ELF-1 (cell line): ENCODE measurements at regions not wholly inside any gene's neighbourhood (a gene's known extent, or its start where the extent isn't known, plus 50 kb on each side); places are given as distances from the start of the nearest gene placed in this dataset.

Source experiments
- DNase-seq: peaks from one replicate; pipeline ENCODE4 v3.0.0-alpha.2; 2016; ENCODE audit warnings: low read depth, low spot score

DNA sequence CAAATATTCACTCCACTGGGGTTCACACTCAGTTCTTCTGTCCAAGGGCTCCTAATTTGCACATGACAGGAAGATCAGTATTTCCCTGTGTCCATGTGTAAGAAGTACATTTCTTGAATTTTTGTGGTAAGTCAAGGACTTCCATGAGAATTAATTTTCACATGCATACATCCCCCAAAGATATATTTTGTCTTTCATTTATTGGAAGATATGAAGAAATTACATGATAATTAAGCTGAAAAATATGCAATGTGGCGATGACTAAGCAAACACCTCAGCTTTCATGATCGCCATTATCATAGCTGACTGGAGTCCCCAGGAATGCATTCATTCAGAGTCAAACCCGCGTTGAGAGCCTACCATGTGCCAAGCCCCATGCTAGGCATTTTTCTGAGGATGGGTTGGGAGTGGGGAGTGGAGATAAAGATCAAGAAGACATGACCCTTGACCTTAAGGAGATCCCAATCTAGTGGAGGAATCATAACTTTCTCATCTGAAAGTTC is 104.6 kb upstream of the F3 start:
- no peak for DNase-seq

DNA sequence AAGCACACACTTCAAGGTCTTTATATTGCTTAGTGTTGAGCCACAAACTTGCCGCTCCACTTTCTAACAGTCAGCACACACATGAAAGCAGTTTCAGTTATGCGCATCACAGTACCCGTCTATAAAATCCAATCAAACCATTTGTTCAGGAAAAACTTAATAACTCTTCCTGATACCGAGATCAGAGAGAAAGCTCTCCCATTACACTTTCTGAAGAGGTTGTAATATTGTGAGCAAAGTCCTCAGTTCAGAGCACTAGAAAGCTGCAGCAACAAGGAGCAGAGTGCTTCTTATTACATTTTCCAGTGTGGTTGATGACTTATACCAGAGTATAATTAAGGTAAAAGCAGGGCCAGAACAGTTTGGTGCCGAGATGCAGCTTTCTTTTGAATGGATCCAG is 102.8 kb upstream of the F3 start:
- no peak for DNase-seq

DNA sequence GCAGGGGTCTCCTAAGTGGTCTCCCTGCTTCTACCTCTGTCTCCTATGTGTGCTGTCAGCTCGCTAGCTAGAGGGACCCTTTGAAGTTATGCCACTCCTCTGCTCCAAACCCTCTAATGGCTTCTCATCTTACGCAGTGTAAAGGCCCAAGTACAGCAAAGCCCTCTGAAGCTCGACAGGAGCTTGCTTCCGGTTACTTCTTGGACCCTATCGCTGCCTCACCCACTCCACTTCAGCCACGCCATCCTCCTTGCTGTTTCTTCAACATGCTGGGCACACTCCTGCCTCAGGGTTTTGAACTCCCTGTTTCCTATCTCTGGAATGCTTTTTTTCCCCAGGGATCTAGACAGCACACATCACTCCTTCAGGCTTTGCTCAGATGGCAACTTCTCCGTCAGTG is 102.3 kb upstream of the F3 start:
- DNase-seq: peak; percentile 50

DNA sequence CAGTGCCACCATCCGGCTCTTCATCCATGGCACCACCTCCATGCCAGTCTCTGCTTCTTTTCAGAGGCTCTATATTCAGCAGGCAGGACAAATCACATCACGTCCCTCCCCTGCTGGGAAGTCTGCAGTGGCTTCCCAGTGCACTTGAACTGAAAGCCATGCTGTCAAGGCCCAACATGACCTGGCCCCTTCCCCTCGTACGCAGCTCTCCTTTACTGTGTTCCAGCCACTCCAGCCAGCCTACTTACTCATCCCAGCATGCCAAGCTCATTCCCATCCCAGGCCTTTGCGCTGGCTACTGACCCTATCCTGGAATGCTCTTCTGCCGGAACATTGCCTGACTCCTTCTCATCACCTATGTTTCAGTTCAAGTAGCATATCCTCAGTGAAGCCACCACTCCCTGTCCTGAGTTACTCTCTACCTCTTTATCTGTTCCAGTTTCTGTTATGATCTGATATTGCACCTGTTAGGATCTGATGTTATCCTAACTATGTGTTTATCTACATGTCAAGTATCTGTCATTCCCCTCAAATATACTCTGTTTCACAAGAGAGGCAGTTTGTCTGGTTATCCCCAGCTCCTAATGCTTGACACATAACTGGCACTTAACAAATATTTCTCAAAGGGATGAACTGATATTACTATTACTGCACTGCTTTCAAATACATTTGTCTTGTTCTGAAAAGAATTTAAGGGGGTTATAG is 101.2 kb upstream of the F3 start:
- no peak for DNase-seq

DNA sequence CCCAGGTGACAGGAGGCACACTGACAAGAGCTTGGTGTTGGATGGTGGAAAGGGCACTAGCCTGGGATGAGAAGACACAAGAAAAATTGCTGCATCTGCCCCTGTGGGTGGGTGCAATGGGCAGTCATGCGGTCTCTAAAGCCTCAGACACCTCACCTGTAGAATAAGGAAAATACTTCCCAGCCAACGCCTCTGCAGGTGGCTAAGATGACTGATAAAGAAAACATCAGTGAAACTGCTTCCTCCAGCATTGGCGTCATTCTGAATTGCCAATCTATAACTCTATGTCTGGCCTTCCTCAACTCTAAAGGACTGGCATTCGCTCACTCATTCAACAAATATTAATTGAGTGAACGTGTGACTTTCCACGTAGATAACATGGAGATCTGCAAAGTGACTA is 100.4 kb upstream of the F3 start:
- DNase-seq: no peak

DNA sequence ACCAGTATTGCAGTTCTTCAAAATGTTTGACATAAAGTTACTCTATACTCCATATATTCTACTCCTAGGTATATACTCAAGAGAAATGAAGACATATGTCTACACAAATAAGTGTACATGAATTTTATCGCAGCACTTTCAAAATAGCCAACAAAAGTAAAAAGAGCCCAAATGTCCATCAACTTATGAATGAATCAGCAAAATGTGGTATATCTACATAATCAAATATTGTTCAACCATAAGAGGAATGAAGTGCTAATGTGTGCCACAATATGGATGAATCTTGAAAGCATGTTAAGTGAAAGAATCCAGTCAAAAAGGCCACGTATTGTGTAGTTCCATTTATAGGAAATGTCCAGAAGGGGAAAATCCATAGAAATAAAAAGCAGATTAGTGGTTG is 98.6 kb upstream of the F3 start:
- DNase-seq: no peak

DNA sequence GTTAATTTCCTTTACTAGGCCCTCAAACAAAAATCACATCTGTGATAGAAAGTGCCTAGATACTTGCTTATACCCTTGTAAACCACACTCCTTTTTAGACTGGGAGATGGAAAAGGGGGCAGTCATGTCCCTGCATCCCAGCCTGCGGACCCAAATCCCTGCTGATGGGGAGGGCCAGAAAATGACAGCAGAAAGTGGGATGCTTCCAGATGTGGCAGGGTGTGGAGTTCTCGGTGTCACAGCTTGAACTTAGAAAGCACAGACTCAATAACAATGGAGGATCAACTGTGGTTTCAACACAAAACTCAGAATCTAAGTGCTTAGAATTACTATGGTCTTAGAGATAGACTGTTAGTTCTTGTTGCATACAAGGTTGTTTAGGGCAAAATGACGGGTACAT is 95.6 kb upstream of the F3 start:
- no peak for DNase-seq

DNA sequence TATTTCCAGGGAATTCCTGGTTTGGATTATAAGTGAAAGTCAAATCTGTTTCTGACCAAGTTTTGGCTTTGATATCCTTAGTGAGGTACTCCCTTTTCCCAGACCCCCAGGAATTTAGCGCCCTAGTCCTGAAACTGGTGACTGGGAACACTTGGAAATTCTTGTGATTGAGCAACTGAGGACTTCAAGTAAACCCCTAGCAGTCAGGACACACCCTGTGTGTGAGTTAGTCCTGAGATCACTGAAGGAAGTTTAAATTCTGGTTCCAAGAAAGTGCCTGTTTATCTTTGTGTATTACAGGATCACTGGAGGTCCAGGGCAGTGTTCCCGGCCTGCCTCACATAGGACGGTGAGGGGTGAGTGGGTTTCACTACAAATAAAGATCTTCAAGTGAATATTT is 95.1 kb upstream of the F3 start:
- no peak for DNase-seq

DNA sequence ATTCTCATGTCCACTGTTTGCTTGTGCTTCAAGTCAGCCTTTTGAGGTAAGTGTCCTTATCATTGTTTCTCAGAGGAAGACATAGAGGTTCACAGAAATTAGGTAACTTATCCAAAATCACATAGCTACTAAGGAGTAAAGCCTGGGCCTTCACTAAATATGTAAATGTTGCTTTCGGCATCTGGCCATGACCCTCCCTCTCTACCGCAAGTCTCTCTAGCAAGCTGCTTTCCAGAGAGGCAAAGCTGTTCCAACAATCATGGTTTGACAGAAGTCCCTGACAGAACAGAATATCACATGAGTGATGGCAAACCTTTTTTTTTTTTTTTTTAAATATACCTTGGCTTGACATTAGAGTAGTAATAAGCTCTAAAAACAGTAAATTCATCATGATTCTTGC is 94.5 kb upstream of the F3 start:
- DNase-seq: no peak

DNA sequence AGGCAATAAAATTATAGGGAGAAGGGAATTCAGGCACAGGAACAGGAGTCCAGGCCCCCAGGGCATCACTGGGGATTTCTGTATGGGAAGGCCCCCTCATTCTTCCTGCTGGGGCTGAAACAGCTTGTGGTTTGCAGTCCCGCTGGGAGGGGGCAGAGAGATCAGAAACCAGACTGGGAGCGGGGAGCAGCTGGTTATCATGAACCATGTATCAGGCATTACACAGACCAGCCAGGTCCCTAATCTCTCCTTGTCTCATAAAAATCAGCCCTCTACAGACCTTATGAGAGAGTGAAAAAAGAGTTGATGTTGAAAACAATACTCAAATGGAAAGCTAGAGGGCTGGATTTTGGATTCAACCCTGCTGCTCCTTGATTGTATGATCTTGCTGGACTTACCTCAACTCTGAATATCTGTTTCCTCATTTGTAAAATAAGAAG is 93.4 kb upstream of the F3 start:
- DNase-seq: peak; percentile 71

DNA sequence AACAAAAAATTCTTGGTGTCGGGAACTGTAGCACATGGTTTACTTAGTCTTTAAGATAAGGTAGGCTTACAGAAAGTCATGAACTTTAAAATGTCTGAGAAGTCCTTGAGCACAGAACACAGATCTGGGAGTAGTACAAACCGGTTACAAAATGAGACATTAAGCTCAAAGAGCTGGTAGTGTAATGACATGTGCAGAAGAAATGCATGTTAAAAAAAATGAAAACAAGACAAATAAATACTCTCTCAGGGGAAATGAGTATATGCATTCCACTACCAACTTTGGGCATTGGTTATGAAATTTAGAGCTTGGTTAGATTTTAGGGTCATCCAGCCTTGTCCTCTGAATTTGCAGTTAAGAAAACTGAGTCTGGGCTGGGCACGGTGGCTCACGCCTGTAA is 91.5 kb upstream of the F3 start:
- no peak for DNase-seq

DNA sequence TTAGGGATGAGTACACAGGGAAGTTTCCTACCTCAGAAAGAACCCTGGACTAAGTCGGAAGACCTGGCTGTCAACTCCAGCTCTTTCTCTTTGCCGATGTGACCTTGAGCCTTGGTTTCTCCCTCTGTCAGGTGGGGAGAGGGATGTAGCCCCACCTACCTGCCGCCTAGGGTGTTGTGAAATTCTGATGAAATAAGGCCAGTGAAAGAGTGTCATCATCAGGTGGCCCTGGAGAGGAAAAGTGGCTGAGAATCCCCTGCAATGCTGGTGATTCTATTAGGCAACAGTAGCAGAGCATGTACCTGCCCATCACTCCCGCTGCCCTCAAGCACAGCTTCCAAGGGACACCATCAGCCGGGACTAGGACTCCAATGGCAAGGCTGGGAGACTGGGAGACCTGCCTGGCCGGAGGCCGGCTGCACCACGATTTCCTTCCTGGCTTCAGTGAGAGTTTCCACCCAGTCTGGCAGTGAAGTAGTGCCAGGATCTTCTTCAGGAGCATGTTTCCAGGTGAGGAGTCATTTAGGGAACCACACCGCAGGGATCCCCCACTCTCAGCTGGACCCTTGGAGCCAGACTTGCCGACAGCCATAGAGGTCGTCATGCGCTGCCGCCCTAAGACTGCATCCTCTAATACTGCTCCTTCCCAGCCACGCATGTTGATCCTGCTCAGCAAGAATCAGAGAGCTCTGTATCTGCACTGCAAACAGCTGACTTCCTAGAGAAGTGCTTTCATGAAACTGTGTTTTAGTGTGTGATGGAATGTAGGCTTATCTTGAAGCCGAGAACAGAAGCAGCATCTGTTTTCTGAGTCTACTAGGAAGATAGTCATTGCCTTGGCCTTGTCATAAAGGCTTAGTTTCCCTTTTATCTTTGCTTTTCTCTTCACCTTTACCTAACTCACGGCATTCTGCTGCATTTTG is 88.0 kb upstream of the F3 start:
- no peak for DNase-seq

DNA sequence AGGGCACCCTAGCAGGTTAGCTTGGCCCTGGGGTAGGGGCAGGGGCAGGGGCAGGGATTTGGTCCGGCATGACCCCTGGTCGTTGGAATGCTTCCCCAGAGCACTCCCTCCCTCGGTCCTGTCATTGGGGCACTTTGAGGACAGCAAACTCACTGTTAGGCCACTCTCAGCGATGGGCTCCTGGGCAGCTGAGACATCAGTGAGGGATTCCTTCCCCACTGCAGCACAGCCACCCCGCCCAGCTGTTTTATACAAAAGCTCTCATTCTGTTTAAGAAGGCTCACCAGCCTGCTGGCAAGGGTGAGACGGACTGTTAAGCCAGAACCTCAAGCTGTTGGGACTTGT is 86.9 kb upstream of the F3 start:
- no peak for DNase-seq

DNA sequence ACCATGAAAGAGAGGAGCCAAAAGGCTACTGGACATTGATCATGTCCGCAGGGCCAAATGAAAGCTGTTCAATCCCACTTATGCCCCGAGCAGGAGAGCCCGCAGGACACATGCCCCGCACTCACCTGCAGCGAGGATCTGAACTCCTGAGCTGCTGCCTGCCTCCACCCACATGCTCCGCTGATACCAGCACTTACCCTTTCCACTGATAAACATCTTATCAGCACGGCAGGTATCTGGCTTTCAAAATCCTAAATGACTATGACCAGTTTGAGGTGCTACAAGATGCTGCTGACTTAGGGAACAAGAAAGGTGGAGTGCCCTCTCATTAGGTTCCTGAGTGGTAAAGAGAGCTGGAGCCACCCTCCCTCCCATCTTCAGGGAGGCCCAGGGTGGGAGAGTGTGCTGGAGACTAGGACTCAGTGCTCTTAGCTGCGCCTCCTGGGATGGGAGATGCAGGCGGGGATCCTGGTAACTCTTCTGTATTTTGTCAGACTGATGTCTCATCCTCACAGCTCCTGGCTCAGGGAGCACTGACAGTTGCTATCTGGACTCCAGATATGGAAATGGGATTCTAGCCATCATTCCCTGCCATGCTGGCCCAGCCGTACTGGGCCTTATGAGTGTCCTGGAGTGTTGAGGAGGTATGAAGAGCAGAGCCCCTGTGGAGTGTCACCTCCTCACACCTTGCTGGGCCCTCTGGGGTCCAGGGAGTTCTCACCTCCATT is 86.4 kb upstream of the F3 start:
- DNase-seq: no peak

DNA sequence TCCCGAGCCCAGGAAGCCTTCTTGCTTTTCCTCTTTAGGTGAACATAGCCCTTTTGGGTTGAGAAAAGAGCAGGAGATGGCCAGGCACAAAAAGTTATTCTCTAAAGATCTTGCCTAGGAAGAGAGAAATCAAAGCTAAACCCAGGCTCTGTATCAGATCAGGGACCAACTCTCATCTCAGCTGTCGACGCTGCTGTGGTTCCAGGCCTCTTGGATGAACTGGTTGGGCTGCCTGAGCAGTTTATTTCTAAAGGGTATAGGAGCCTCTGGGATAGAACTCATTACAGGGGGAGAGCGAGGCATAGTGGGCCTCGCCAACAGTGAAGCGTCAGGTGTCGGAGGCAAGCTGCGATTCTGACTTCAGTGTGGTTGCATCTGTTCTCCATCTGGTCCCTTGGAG is 82.6 kb upstream of the F3 start:
- peak; percentile 49 for DNase-seq

DNA sequence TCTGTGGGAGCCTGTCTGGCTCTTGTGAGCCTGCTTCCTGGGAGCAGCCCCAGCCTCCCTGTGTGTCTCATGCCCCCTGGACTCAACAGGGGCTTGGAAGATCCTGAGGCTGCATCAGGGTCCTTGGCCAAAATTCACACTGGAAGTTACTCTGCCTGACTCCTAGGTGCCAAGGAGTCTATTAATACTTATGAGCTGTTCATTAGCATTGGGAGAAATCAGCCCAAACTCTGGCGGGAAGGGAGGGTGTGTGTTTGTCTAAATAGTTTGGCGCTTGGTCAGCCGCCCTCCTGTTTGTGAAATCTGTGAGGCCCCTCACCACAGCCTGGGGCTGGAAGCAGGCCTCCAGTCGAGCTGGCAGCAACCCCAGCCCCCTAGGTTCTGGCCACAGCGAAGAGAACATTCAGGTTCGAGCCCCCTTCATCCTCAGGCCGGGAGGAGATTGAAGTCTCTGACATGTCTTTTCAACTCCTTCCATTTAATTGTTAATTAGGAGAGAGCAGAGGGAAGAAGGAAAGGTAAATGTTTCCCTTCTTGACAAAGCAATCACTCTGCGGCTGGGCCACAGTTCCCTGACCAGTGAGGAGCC is 82.1 kb upstream of the F3 start:
- DNase-seq: peak; percentile 80

DNA sequence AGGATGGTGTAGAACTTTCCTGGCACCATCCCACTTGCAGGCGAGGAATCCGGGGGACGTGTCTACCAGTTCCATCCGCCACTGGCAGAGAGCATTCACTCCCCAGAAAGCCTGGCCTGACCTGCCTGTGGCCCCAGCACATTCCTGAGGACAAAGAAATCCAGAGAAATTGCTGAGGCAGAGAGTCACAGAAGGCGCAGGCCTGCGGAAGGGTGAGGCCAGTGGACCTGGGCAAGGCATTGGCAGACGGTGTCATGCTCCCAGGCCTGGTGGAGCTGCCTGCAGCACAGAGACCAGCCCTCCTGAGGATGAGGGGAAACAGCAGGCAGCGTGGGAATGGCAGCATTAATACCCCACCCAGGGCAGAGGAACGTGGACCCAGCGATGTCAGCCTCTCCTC is 81.2 kb upstream of the F3 start:
- peak; percentile 86 for DNase-seq

DNA sequence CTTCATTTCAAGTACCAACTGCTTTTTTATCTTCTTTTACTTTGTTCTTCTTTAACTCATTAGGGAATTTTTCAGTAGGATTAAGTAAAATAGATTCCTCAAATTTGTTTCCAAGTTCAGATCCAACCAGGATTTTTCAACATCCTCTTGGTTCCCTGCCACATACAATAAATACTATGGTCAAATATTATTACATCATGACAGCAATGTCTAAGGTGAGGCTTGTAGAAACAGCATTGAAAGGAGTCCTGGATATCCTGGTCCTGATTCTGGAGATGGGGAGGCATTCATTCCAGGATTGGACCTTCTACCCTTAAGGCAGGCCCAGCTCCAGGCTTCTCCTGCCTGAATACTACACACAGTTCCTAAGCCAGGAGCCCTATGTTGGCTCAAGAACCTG is 80.2 kb upstream of the F3 start:
- DNase-seq: no peak

DNA sequence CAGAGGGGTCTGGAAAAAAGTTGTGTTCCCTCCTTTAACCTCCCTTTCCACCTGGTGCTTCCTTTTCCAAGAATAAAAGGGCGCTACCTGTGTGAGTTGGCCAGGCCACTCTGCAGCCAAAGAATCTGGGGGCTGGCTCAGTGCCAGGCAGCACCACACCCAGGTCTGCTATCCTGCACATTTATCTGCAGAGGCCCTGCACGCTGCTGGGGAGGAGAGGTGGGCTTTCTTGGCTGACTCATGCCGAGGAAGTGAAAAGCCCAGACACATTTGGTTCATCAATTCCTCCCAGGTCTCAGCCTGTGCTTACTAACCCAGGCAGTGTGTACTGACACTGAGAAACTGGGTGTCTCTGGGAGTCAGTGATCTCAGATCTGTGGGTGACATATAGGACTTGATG is 79.8 kb upstream of the F3 start:
- peak; percentile 61 for DNase-seq

DNA sequence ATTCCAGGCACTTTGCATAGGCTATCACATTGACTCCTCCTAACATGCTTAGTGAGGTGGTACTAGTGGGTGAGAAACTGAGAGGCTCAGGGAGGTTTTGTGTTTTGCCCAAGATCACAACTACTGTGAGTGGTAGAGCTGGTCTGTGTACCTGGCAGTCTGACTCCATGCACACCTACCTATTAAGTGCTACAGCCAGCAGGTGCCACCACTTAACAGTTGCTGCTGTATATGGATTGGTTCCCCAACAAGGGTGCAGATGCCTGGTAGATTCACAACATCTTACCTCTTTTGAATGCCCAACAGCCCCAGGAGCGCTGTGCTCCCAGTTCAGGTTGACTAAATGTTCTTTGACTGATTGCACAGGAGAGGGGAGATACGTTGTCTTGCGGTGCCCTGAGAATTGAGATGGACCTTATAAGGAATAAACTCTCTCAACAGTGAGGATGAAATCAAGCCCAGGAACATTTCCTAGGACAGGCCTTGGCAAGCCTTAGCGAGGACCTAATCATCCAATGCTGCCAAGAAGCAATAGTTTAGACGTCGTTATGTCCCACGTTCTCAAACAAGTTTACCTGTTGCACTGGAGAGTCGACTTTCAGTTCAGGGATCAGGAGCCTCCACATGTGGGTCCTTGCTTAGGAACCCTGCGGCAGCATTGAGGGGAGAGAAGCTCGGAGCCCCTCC is 78.9 kb upstream of the F3 start:
- DNase-seq: no peak

DNA sequence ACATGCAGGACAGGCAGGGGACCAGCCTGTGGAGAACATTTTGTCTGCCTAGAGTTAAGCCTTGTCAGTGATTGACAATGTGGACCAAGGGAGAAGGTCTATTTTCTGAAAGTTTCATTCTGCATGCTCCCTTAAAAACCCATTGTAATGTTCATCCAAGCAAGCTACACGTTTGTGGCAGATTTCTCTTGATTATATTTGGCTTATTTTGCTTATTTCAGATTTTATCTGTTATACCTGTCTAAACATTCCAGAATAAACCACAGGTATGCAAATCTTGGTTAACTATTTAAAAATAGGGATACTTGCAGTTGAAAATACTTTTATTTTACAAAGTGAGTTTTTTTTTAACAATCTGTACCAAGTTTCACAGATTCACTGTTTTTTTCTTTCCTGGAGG is 78.2 kb upstream of the F3 start:
- no peak for DNase-seq
